Globus pallidus (tissue), 1 donor: ENCODE measurements at regions not wholly inside any gene's neighbourhood (a gene's known extent, or its start where the extent isn't known, plus 50 kb on each side); places are given as distances from the start of the nearest gene placed in this dataset.
A peak's percentile ranks its signal among the peaks of the same experiment; 100 is the strongest.
"Not testable (repeated sequence)": the region's sequence is repeated elsewhere in the genome, so short reads cannot be mapped to it uniquely, and the experiment has no call there.

ENCODE experiments used
- DNase-seq: peaks from one replicate; pipeline ENCODE4 v3.0.0-alpha.2; 2015; ENCODE audit warnings: low spot score

DNA sequence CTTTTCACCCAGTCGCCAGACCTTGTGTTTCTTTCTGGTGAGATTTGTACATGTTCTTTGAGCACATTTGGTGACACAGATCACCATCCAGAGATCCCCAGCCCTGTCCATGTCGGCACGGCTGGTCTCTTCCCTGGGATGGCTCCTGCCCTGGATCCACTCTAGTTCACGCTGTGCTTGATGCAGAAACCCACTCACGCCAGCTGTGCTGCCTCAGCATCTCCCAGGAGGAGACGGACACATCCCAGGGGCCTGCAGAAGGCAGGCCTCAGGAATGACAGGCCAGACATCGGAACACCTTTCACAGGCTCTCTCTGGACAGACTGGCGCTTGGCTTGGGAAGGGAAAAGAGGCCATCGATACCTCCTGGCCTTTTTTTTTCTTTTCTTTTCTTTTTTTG lies 203.6 kb downstream of the ACKR3 start:
- no peak for DNase-seq

- DNase-seq: no peak
Observed at GRCh38 chr2:236774171-236774570, 204.5 kb downstream of the ACKR3 start.

DNA sequence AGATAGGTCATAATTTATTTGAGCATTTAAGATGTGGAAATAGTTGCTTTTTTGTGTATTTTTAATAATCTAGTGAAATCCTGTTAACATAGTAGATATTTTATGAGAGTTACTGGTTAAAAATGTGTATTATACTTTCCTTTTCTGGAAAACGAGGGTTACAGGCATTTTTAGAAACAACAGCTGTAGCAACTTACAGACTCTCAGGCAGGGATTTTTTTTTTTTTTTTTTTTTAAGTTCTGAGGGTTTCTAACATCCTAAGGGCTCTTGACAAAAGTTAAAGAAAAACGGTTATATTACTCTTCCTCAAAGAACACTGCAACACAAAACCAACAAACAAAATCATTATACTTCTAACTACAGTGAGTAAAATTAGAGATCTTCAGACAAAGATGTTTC lies 205.9 kb downstream of the ACKR3 start:
- no peak for DNase-seq

- DNase-seq: no peak
Observed at GRCh38 chr2:236776206-236776605, 206.6 kb downstream of the ACKR3 start.

GRCh38 chr2:236776695-236777251 lies 207.1 kb downstream of the ACKR3 start:
- DNase-seq: no peak

- DNase-seq: no peak
Observed at GRCh38 chr2:236777408-236777807, 207.8 kb downstream of the ACKR3 start.

GRCh38 chr2:236781933-236782816 lies 212.6 kb downstream of the ACKR3 start:
- no peak for DNase-seq

DNA sequence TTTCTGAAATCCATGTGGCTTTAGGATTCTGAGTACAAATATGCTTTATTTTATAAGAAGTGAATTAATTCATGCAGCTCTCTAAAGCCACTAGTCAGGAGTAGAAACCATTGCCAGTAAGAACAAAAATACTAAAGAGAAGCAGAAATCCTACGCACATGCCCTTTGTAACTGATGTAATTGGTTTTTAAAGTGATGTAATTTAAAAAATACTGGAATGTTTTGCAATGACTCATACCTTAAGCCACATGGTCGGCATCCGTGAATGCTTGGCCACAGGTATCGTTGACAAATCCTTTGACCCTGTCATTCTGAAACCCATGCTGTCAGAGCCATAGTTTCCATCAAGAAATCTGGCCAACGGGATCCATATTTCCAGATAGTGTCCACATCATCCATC lies 213.3 kb downstream of the ACKR3 start:
- no peak for DNase-seq

- DNase-seq: no peak
Observed at GRCh38 chr2:236783417-236784020, 213.9 kb downstream of the ACKR3 start.

DNA sequence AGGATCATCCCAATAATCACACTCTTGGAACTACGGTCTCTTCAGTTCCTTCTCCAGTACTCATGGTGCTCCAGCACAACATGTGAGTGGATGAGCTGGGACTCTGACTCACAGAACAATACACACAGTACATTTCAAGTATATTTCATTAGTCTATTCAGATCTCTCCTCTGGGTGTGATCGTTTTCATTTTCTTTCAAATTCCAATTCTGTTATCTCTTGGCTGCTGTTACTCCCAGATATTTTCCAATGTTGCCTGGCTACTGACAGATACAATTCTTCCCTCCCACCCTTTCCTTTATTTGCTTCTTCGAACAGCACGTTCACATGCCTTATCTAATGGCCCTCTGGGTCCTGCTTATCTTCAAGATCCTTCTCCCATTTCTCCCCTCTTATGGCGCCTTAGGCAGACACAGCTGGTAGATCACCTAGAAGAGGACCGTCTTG lies 216.0 kb downstream of the ACKR3 start:
- no peak for DNase-seq

DNA sequence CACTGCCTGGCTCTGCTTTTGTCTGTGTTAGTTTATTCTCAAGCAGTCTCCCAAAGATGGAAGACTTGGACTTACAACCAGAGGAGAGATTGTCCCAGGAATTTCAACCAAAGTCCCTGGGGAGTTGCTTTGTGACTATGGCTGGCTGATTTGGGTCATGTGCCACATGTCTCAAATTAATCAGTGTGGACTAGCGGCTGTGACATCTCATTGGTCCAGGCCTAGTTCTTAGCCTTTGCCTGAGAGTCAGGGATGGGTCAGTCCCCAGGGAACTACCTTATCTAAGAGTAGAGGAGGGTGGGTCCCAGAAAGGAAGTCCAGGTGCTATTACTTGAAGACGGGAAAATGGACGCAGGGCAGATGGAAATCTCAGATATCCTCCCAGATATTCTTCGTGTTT lies 217.1 kb downstream of the ACKR3 start:
- no peak for DNase-seq

GRCh38 chr2:236787376-236787775 lies 217.8 kb downstream of the ACKR3 start:
- not testable (repeated sequence) for DNase-seq

DNA sequence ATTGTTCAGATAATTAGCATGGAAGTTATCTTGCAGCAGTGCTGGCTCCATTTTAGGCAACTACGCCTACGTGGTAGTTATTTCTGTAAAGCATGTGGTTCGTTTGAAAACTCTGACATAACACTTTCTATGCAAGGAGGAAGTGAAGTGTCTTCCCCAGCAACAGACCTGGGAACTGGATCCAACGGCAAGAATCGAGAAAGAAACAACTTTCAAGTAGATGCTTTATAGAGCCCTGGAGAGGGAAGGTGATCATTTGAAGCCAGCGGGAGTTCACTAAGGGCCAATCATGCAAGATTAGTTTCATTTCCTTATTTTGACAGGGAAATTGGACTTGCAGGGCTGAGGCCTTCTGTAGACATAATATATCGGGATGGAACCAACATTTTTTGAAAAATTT lies 218.3 kb downstream of the ACKR3 start:
- DNase-seq: peak; percentile 44

DNA sequence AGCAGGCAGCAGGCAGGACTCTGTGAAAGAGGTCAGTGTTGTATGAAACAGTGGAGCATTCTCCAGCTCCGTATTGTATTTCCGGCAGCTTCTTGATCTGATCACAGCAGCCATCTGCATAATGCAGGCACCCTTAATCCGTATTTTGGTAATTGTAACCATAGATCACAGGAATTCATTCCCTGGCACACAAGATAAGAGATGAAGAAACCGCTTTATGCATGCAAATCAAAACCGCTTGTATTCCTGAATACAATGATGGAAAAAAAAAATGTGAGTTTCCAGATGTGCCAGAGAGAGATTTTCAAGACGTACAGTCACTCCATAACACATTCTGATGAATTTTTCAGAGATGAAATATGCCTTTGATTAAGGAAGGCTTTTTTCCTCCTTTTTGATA lies 221.3 kb downstream of the ACKR3 start:
- DNase-seq: peak; percentile 3

- no peak for DNase-seq
Observed at GRCh38 chr2:236793023-236794011, 223.7 kb downstream of the ACKR3 start.

GRCh38 chr2:236794176-236794957 lies 224.7 kb downstream of the ACKR3 start:
- no peak for DNase-seq

GRCh38 chr2:236795169-236795860 lies 225.7 kb downstream of the ACKR3 start:
- no peak for DNase-seq

- DNase-seq: no peak
Observed at GRCh38 chr2:236795861-236796219, 226.2 kb downstream of the ACKR3 start.

DNA sequence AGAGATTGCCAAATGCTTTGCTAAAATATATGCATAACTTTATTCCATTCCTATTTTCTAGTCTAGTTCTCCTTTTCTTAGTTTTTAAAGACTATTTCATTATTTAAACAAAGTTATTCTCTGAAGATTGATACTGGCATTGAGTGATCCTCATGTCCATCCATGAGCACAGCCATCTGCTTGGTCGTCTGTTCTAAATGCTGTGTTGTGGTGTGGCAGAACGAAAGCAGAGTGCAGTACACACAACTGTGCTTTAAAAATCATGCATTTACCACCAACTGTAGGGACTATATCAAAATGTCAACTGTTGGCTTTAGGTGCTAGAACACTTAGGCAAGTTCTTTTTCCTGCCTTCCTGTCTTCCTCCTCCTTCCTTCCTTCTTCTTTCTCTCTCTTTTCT lies 226.6 kb downstream of the ACKR3 start:
- DNase-seq: no peak

DNA sequence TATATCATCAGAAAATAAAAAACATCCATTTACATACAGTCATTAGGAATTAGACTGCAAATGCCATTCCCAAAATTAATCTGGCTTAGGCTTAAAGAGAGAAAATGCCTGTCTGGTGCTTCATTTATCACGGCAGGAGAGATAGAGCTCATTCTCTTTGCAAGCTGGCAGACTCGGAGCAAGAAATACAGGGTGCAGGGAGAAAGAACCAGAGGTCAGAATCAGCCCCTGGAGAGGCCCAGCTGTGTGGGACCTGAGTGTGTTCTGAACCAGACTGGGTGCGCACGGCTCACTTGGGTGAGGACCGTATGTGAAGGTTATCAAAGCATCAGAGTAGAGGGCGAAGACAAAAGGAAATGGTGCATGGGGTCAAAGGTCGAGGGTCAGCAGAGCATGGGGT lies 227.8 kb downstream of the ACKR3 start:
- DNase-seq: no peak

GRCh38 chr2:236798491-236798890 lies 228.9 kb downstream of the ACKR3 start:
- DNase-seq: no peak
